Erythroblast (primary cell): ENCODE measurements at regions not wholly inside any gene's neighbourhood (a gene's known extent, or its start where the extent isn't known, plus 50 kb on each side); places are given as distances from the start of the nearest gene placed in this dataset.

Experiments
- GATA1 ChIP-seq: IDR thresholded peaks from 2 replicates; pipeline ENCODE4 v1.6.1; 2011; ENCODE audit warnings: low read depth, mild to moderate bottlenecking, control low read depth, low read length, moderate library complexity
- POLR2A ChIP-seq: IDR thresholded peaks from 2 replicates; pipeline ENCODE4 v1.6.1; 2011; ENCODE audit warnings: mild to moderate bottlenecking, low read length

DNA sequence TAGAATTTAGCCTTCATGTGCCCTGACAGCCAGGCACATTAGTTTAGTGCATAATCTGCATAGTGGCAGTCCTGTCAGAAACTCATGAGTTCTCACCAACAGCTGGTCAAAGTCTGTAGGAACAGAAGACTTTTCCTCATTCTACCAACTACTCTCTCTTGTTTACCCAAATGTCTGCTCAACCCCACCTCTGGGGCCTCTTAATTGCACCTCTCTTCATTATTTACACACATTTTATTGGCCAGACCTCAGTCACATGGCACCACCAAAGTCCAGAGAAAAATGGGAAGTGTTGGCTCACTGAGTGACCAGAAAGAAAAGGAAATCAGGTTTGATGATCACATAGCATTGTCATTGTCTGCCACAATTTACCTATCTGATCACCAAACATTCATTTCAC is 114.6 kb upstream of the PLXNC1 start:
- TF ChIP-seq POLR2A (no peak), GATA1 (no peak)
